ENCODE measurements at regions not wholly inside any gene's neighbourhood (a gene's known extent, or its start where the extent isn't known, plus 50 kb on each side); places are given as distances from the start of the nearest gene placed in this dataset.

GRCh38 chr6:169155481-169155880 is 98.2 kb downstream of the THBS2 start:
- TF ChIP-seq CTCF (IDR thresholded peaks at IDR 0.05), result no peak
- no peak for TF ChIP-seq CHD4 (IDR thresholded peaks at IDR 0.05; ENCODE audit: borderline replicate concordance)
- no peak for TF ChIP-seq MAX (IDR thresholded peaks at IDR 0.05)
- TF ChIP-seq JUNB (IDR thresholded peaks at IDR 0.05), result no peak
- TF ChIP-seq ZC3H11A (IDR thresholded peaks at IDR 0.05), result no peak
- TF ChIP-seq EP300 (IDR thresholded peaks at IDR 0.05), result no peak

All from A549 (cell line).